Spleen (tissue), 11 donors: ENCODE measurements at regions not wholly inside any gene's neighbourhood (a gene's known extent, or its start where the extent isn't known, plus 50 kb on each side); places are given as distances from the start of the nearest gene placed in this dataset.

ENCODE experiments used
- DNase-seq: peaks from one replicate; pipeline ENCODE4 v3.0.0-alpha.2; 2020
- H3K27ac ChIP-seq, 8 donors: fragments of 200-600 bp; sonication (generic) in 7 of 8; 1 replicate in 4 of 8; 2 replicates in 4 of 8; pipeline versions ENCODE4 v1.5.0 to v1.8.0; 2016 to 2021; ENCODE audit warnings: inconsistent platforms in 4 of 8, mild to moderate bottlenecking in 4 of 8, moderate library complexity in 1 of 8
- H3K27me3 ChIP-seq, 7 donors: fragments of 200-600 bp; sonication (generic) in 6 of 7; replicated peaks in 1 of 7; 1 replicate in 4 of 7; 2 replicates in 3 of 7; pipeline versions ENCODE4 v1.5.0 to v1.8.0; 2016 to 2021; ENCODE audit warnings: inconsistent platforms in 3 of 7, mild to moderate bottlenecking in 1 of 7
- H3K36me3 ChIP-seq, 6 donors: fragments of 200-600 bp; sonication (generic) in 5 of 6; 1 replicate in 4 of 6; 2 replicates in 2 of 6; pipeline versions ENCODE4 v1.5.0 to v1.8.0; 2016 to 2021; ENCODE audit warnings: inconsistent platforms in 2 of 6
- H3K4me1 ChIP-seq, 6 donors: fragments of 200-600 bp; sonication (generic) in 5 of 6; 1 replicate in 3 of 6; 2 replicates in 3 of 6; pipeline versions ENCODE4 v1.5.0 to v1.8.0; 2016 to 2021; ENCODE audit warnings: inconsistent platforms in 3 of 6
- H3K4me3 ChIP-seq, 8 donors: fragments of 200-600 bp; sonication (generic) in 7 of 8; 1 replicate in 4 of 8; 2 replicates in 4 of 8; pipeline versions ENCODE4 v1.5.0 to v1.8.0; 2016 to 2021; ENCODE audit warnings: inconsistent platforms in 4 of 8, mild to moderate bottlenecking in 4 of 8, moderate library complexity in 2 of 8
- H3K9me3 ChIP-seq, 8 donors: fragments of 200-600 bp; sonication (generic) in 7 of 8; 1 replicate in 4 of 8; 2 replicates in 4 of 8; pipeline versions ENCODE4 v1.5.0 to v1.8.0; 2016 to 2021; ENCODE audit warnings: inconsistent platforms in 4 of 8
- POLR2A ChIP-seq, 3 donors: fragments of 450-650 bp; IDR thresholded peaks; one replicate each; pipeline ENCODE4 v1.5.1; 2017; ENCODE audit warnings: antibody characterized with exemption in 3 of 3, mild to moderate bottlenecking in 1 of 3
- POLR2AphosphoS5 ChIP-seq, 3 donors: sonication (generic); formaldehyde crosslinking; IDR thresholded peaks; one replicate each; pipeline ENCODE4 v1.5.1; 2017; ENCODE audit warnings: antibody characterized with exemption in 3 of 3
- WGBS, 5 donors: extraction: QIAGEN DNeasy Blood & Tissue Kit in 3 of 5; methylation state at CpG; one replicate each; pipeline versions ENCODE4 v1.1.5 to v1.1.7; 2013 to 2018; 5-methylcytosine and 5-hydroxymethylcytosine counted together
- intact Hi-C: fragments of 100-400 bp; cut with DNase I; formaldehyde crosslinking; loops from one replicate; pipeline ENCODE4 v1.15.0; 2023; ENCODE audit warnings: low total_unique reads
- TF ChIP-seq, protein P1 (sequence below), 11 experiments: fragments of 200-600 bp in 7 of 11; fragments of 450-650 bp in 4 of 11; sonication (generic) in 4 of 11; IDR thresholded peaks in 8 of 11; conservative IDR thresholded peaks in 3 of 11; 1 replicate in 7 of 11; 2 replicates in 4 of 11; pipeline versions ENCODE4 v1.4.0 to v1.8.0; 2016 to 2021; ENCODE audit warnings: antibody characterized with exemption in 11 of 11, inconsistent platforms in 4 of 11, mild to moderate bottlenecking in 1 of 11
- donor health status: healthy with polysubstance abuse.
- donor health status: DM: no; HTN: no; CAD: no; lungs with moderate emphysema.
- donor health status: DM: no; HTN: no; CAD: no.
- donor health status: Bipolar disorder and iron deficiency.
- donor health status: healthy.
- donor health status: DM: no; HTN: no; CAD: no.
- donor health status: DM: yes; HTN: yes; CAD: no.

DNA sequence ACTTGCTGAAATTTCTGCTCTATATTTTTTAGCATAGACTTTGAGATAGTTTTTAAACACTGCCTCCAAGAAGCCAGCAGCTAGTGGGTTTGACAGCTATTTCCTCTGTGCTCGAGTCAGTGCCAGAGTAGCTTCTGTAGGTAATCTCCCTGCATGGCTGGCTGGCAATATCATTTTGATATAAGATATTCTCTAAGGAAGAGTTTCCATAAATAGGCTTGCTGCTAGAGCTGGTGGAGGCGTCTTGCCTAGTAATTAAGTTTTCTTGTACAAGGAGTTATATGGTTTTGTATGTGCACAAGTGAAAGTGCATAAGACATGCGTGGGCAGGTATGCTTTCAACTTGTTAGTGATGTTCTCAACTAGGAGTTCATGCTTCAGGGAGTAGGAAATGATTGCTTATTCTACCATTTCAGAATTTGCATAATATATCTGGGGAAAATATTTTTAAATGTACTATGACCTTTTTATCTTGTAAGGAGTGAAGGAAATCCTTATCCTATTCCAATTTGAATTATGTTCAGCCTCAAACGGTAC is 74.1 kb upstream of the CCL21 start:
- H3K4me1 ChIP-seq: no peaks in the 10 kb centered on the region
- TF ChIP-seq, protein P1, sequence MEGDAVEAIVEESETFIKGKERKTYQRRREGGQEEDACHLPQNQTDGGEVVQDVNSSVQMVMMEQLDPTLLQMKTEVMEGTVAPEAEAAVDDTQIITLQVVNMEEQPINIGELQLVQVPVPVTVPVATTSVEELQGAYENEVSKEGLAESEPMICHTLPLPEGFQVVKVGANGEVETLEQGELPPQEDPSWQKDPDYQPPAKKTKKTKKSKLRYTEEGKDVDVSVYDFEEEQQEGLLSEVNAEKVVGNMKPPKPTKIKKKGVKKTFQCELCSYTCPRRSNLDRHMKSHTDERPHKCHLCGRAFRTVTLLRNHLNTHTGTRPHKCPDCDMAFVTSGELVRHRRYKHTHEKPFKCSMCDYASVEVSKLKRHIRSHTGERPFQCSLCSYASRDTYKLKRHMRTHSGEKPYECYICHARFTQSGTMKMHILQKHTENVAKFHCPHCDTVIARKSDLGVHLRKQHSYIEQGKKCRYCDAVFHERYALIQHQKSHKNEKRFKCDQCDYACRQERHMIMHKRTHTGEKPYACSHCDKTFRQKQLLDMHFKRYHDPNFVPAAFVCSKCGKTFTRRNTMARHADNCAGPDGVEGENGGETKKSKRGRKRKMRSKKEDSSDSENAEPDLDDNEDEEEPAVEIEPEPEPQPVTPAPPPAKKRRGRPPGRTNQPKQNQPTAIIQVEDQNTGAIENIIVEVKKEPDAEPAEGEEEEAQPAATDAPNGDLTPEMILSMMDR (IDR thresholded peaks at IDR 0.05 in 8 of 11, conservative IDR thresholded peaks at IDR 0.05 in 3 of 11): no peak
- no peaks in the 10 kb centered on the region for H3K9me3 ChIP-seq
- WGBS, 5 donors: 52 to 65% (median 62%) methylated on average over 4 of the region's 4 CpGs
- H3K36me3 ChIP-seq: no peaks in the 10 kb centered on the region
- no peak for DNase-seq
- peaks cover 0 to 10% (median 0%) of the 10 kb centered on the region in 7 donors for H3K27me3 ChIP-seq
- intact Hi-C loops: no loop called here
- no peak overlapping the region for H3K27ac ChIP-seq
- no peak overlapping the region for H3K4me3 ChIP-seq

GRCh38 chr9:34782372-34782771 is 72.4 kb upstream of the CCL21 start:
- no peak overlapping the region for H3K4me3 ChIP-seq
- no peaks in the 10 kb centered on the region for H3K36me3 ChIP-seq
- no peak overlapping the region for H3K27ac ChIP-seq
- no peak for DNase-seq
- no peaks in the 10 kb centered on the region for H3K9me3 ChIP-seq
- intact Hi-C loops: no loop called here
- 94 to 98% (median 95%) methylated on average over 2 of the region's 2 CpGs for WGBS, 5 donors
- H3K27me3 ChIP-seq: peaks cover 0 to 5% (median 0%) of the 10 kb centered on the region in 7 donors
- TF ChIP-seq, protein P1 (IDR thresholded peaks at IDR 0.05 in 8 of 11, conservative IDR thresholded peaks at IDR 0.05 in 3 of 11): no peak
- no peak for TF ChIP-seq POLR2A (IDR thresholded peaks at IDR 0.05)
- no peak for TF ChIP-seq POLR2AphosphoS5 (IDR thresholded peaks at IDR 0.05)
- no peaks in the 10 kb centered on the region for H3K4me1 ChIP-seq

GRCh38 chr9:34777666-34778065 is 67.7 kb upstream of the CCL21 start:
- TF ChIP-seq POLR2A (IDR thresholded peaks at IDR 0.05): no peak
- TF ChIP-seq, protein P1 (IDR thresholded peaks at IDR 0.05 in 8 of 11, conservative IDR thresholded peaks at IDR 0.05 in 3 of 11): no peak
- no peak for TF ChIP-seq POLR2AphosphoS5 (IDR thresholded peaks at IDR 0.05)
- Histone ChIP-seq H3K4me3 (no peak overlapping the region), H3K9me3 (peaks cover 0 to 15% (median 8%) of the 10 kb centered on the region in 8 donors), H3K27me3 (peaks cover 0 to 16% (median 0%) of the 10 kb centered on the region in 7 donors), H3K27ac (no peak overlapping the region), H3K4me1 (no peaks in the 10 kb centered on the region), H3K36me3 (no peaks in the 10 kb centered on the region)
- 35 to 92% (median 77%) methylated on average over 2 of the region's 2 CpGs for WGBS, 5 donors
- no peak for DNase-seq
- intact Hi-C loops: no loop called here

GRCh38 chr9:34773955-34774354 is 64.0 kb upstream of the CCL21 start:
- TF ChIP-seq, protein P1 (IDR thresholded peaks at IDR 0.05 in 8 of 11, conservative IDR thresholded peaks at IDR 0.05 in 3 of 11): no peak
- TF ChIP-seq POLR2AphosphoS5 (IDR thresholded peaks at IDR 0.05) (no peak), POLR2A (IDR thresholded peaks at IDR 0.05) (no peak)
- WGBS, 5 donors: 71 to 94% (median 83%) methylated on average over 1 of the region's 1 CpG
- Histone ChIP-seq H3K27me3 (peaks cover 0 to 42% (median 4%) of the 10 kb centered on the region in 7 donors), H3K36me3 (no peaks in the 10 kb centered on the region), H3K4me3 (no peak overlapping the region), H3K27ac (no peak overlapping the region), H3K9me3 (peaks cover 0 to 15% (median 8%) of the 10 kb centered on the region in 8 donors), H3K4me1 (no peaks in the 10 kb centered on the region)
- DNase-seq: no peak
- intact Hi-C loops: no loop called here
